Ureter (tissue), 1 donor: ENCODE measurements at regions not wholly inside any gene's neighbourhood (a gene's known extent, or its start where the extent isn't known, plus 50 kb on each side); places are given as distances from the start of the nearest gene placed in this dataset.
"Not testable (repeated sequence)": the region's sequence is repeated elsewhere in the genome, so short reads cannot be mapped to it uniquely, and the experiment has no call there.

Experiments used
- DNase-seq: peaks from one replicate; pipeline ENCODE4 v3.0.0-alpha.2; 2020; ENCODE audit warnings: low spot score
- donor health status: DM: yes; HTN: yes; CAD: no.

- DNase-seq, result no peak
Observed at GRCh38 chr4:159828687-159829086, 725.8 kb downstream of the RAPGEF2 start.

GRCh38 chr4:159829184-159829583 lies 726.3 kb downstream of the RAPGEF2 start:
- no peak for DNase-seq

- DNase-seq, result no peak
Observed at GRCh38 chr4:159837071-159837470, 734.2 kb downstream of the RAPGEF2 start.

- no peak for DNase-seq
Observed at GRCh38 chr4:159855731-159856130, 752.9 kb downstream of the RAPGEF2 start.

GRCh38 chr4:159856451-159856850 lies 753.6 kb downstream of the RAPGEF2 start:
- no peak for DNase-seq

GRCh38 chr4:159859656-159860148 lies 756.8 kb downstream of the RAPGEF2 start:
- no peak for DNase-seq

- no peak for DNase-seq
Observed at GRCh38 chr4:159860945-159861344, 758.1 kb downstream of the RAPGEF2 start.

- no peak for DNase-seq
Observed at GRCh38 chr4:159864337-159864736, 761.5 kb downstream of the RAPGEF2 start.

GRCh38 chr4:159867673-159868072 lies 764.8 kb downstream of the RAPGEF2 start:
- DNase-seq, result no peak

- DNase-seq, result not testable (repeated sequence)
Observed at GRCh38 chr4:159868936-159869335, 766.1 kb downstream of the RAPGEF2 start.

- DNase-seq, result no peak
Observed at GRCh38 chr4:159871141-159871540, 768.3 kb downstream of the RAPGEF2 start.

GRCh38 chr4:159881158-159881557 lies 778.3 kb downstream of the RAPGEF2 start:
- no peak for DNase-seq

GRCh38 chr4:159884989-159885388 lies 782.1 kb downstream of the RAPGEF2 start:
- DNase-seq, result no peak

- no peak for DNase-seq
Observed at GRCh38 chr4:159899596-159899995, 796.7 kb downstream of the RAPGEF2 start.

- no peak for DNase-seq
Observed at GRCh38 chr4:159900562-159900961, 797.7 kb downstream of the RAPGEF2 start.

GRCh38 chr4:159902648-159903047 lies 799.8 kb downstream of the RAPGEF2 start:
- DNase-seq, result no peak

- no peak for DNase-seq
Observed at GRCh38 chr4:159904906-159905305, 802.0 kb downstream of the RAPGEF2 start.

- no peak for DNase-seq
Observed at GRCh38 chr4:159906051-159906450, 803.2 kb downstream of the RAPGEF2 start.

- DNase-seq, result no peak
Observed at GRCh38 chr4:159906517-159906916, 803.6 kb downstream of the RAPGEF2 start.

GRCh38 chr4:159910721-159911120 lies 807.8 kb downstream of the RAPGEF2 start:
- no peak for DNase-seq

- no peak for DNase-seq
Observed at GRCh38 chr4:159922119-159922518, 819.2 kb downstream of the RAPGEF2 start.

- no peak for DNase-seq
Observed at GRCh38 chr4:159925770-159926169, 822.9 kb downstream of the RAPGEF2 start.

- no peak for DNase-seq
Observed at GRCh38 chr4:159926871-159927270, 824.0 kb downstream of the RAPGEF2 start.

GRCh38 chr4:159927781-159928180 lies 824.9 kb downstream of the RAPGEF2 start:
- DNase-seq, result no peak

- DNase-seq, result not testable (repeated sequence)
Observed at GRCh38 chr4:159934602-159935001, 831.7 kb downstream of the RAPGEF2 start.
